GM12872 (cell line): ENCODE measurements at regions not wholly inside any gene's neighbourhood (a gene's known extent, or its start where the extent isn't known, plus 50 kb on each side); places are given as distances from the start of the nearest gene placed in this dataset.

Source experiments
- TF ChIP-seq, protein P1 (sequence below): IDR thresholded peaks from 3 replicates; pipeline ENCODE4 v1.5.1; 2011; ENCODE audit warnings: low read depth, mild to moderate bottlenecking, low read length, moderate library complexity; ENCODE audit not compliant: insufficient read depth

DNA sequence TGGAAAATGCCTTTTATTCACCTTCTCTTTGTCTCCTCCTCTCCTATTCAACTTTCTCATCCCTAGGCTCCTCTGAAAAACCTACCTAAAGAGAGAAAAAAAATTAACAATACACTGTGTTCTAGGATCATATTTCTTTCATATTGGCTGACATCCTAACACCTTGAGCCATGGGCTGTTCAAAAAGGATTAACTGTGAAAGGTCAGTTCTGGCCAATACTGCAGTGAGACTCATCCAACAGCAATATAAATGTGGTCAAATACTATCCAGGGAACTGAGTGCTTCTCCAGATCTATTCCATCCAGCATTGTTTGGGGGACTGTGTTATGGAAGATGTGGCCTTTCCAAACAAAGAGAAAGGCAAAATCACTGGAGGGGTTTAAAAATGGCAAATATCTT, 131.1 kb upstream of the MOCS2 start:
- TF ChIP-seq, protein P1, sequence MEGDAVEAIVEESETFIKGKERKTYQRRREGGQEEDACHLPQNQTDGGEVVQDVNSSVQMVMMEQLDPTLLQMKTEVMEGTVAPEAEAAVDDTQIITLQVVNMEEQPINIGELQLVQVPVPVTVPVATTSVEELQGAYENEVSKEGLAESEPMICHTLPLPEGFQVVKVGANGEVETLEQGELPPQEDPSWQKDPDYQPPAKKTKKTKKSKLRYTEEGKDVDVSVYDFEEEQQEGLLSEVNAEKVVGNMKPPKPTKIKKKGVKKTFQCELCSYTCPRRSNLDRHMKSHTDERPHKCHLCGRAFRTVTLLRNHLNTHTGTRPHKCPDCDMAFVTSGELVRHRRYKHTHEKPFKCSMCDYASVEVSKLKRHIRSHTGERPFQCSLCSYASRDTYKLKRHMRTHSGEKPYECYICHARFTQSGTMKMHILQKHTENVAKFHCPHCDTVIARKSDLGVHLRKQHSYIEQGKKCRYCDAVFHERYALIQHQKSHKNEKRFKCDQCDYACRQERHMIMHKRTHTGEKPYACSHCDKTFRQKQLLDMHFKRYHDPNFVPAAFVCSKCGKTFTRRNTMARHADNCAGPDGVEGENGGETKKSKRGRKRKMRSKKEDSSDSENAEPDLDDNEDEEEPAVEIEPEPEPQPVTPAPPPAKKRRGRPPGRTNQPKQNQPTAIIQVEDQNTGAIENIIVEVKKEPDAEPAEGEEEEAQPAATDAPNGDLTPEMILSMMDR: no peak

DNA sequence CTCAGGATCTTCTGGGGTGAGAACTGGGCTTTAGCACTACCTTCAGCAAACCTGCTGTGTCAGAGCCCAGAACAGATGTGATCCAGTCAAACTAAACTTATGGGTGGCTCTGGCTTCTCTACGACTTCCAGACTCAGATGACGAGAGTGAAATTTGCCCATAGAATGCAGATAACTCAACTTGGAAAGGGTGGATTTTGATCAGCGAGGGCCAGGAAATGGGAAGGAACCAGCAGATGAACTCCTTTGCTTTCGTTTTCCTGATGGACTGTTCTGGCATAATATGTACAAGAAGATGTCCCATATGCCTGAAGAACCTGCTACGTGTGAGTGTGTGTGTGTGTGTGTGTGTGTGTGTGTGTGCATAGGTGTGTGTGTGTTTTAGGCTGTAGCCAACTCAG, 132.0 kb upstream of the MOCS2 start:
- TF ChIP-seq, protein P1: no peak

DNA sequence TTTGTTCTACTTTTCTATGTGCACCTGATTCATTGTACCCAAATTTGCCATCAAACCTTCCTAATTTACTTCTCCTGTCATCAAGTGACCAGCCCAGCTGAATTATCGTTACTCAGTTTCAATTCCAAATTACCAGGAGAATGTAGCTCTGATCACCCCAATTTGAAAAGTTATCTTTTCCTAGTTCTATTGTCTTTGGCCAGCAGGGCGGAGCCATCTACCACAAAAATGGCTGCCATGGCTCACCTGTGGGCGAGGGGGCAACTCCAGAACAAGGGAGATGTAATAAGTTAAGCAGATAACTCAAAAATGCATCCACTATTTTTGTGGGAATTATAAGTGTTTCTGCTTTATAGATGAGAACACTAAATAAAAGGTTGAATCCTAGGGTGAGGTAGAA, 133.8 kb upstream of the MOCS2 start:
- TF ChIP-seq, protein P1: 0 out of 3 replicates have a peak, but pooled peaks have one; percentile 5

DNA sequence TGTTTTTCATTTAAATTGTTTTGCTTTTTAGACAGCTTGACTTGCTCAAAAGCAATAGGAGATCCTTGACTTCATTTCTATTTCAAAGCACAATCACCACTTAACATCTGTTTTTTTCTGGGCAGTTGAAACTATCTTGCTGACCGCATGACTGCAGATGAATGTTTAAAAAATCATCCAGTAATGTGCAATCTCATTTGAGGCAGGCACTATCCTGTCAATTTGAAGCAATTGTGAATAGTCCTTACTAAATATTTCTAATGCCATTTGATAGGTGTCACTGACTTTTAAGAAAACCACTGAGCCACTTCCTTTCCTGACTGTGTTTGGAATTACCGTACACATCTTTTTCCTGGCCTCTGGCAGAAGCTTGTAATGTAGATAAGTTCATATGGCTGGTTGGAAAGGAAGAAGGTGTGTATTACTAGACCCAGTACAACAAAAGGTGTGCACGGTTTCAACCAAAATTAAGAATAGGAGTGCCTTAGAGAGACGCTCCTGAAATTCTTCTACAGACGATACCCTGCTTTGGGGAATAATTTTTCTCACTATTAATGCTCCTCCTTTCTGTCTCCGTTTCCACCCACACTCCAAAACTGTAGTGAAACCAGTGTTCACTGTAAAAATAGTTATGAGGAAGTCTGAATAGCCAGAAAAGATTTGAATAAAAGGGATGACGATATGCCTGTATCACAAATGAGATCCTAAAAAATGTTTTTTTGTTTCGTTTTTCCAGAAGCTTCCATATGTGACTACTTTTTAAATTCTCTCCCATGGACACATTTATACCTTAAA, 136.7 kb upstream of the MOCS2 start:
- TF ChIP-seq, protein P1: no peak

DNA sequence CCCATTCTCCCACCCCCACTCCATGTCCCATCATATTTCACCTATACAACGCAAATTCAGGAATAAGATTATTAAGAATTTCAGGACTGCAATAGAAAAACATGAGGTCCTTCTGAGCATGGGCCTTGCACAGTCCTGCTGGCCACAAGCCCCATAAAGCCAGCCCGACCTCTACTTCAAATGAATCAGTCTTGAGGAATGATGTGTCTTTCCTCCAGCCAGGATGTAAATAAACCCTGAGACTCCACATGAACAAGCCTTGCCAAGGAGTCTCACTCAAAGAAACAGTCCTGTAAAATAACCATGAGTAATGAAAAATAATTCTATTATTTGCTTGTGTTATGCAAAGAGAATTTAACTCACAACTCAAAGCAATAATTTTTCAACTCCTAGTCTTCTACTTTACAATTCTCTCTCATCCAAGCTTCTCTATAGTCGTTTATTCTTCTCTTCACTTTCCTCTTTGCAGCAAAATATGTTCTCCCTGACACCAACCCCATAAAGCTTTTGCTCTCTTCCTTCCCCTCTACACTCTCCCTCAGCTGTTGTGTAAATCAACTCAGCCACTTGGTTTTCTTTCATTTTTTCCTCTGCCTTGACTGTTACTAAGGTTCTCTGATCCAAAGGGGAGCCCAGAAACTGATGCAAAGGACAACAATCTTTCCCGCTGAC, 140.1 kb upstream of the MOCS2 start:
- TF ChIP-seq, protein P1: no peak

DNA sequence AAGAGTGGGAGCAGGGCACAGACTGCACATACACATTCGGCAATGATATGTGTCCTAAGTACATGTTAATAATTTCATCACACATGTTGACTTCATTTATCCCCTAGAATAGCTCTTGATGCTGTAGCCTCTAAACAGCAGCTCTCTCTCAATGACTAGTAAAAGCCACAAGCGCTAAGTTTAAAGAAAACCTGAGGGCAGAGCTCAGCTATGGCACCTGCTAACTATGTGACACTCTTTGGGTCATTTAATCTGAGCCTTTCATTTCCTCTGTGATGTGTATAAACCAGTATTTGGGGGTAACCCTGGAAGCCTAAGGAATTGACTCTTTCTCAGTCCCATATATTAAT, 140.6 kb upstream of the MOCS2 start:
- TF ChIP-seq, protein P1: no peak

DNA sequence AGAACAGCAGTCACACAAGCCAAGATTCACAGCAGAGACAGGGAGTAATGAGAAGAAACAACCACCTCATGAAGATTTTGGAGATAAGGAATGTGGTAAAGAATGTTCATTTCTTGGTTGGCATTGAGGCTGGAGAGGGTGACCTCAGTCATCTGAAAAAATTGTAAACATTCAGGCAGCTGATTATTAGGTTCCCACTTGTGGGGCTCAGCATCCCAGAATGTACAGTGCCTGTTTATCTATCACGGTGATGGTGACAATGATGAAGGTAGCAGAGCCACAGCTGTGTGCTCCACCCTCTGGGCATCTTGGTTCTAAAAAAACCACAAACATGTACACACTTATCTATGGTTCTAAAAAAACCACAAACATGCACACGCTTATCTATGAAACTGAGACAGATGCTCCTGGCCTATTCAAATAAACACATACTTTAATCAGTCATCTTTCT, 143.9 kb upstream of the MOCS2 start:
- TF ChIP-seq, protein P1: no peak
